Inflammatory macrophage treated with lipopolysaccharide for 1 hour (primary cell): ENCODE measurements at regions not wholly inside any gene's neighbourhood (a gene's known extent, or its start where the extent isn't known, plus 50 kb on each side); places are given as distances from the start of the nearest gene placed in this dataset.
A peak's percentile ranks its signal among the peaks of the same experiment; 100 is the strongest.
"Not testable (repeated sequence)": the region's sequence is repeated elsewhere in the genome, so short reads cannot be mapped to it uniquely, and the experiment has no call there.

Experiments used
- DNase-seq, 2 donors: peaks; one replicate each; pipeline ENCODE4 v3.0.0-alpha.2; 2020 to 2022

DNA sequence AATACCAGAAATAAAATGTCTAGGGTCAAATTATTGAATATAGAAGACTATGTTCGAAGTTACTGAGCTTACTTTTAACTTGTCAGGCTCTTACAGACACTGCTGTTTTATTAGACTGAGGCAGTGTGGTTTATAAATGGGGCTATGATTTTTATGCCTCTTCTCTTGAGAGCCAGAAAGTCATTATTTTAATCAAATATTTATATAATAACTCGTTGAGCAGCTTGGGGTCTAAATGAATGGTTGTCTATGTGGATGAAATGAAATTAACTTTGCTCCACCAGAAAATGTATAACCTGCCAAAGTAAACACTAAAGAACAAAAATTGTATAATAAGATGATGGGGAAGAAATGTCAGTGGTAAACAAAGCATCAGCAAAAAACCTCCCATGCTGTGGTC is 175.6 kb upstream of the THSD7A start:
- no peak for DNase-seq

DNA sequence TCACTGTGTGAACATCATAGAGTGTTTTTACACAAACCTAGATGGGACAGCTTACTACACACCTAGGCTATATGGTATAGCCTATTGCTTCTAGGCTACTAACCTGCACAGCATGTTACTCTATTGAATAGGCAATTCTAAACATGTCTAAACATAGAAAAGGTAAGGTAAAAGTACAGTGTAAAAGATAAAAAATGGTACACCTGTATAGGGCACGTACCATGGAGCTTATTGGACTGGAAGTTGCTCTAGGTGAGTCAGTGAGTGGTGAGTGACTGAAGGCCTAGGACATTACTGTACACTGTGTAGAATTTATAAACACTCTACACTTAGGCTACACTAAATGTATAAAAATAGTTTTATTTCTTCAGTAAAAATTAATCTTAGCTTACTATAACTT is 182.0 kb upstream of the THSD7A start:
- DNase-seq, result no peak

- no peak for DNase-seq
Observed at GRCh38 chr7:12016439-12016838, 184.4 kb upstream of the THSD7A start.

DNA sequence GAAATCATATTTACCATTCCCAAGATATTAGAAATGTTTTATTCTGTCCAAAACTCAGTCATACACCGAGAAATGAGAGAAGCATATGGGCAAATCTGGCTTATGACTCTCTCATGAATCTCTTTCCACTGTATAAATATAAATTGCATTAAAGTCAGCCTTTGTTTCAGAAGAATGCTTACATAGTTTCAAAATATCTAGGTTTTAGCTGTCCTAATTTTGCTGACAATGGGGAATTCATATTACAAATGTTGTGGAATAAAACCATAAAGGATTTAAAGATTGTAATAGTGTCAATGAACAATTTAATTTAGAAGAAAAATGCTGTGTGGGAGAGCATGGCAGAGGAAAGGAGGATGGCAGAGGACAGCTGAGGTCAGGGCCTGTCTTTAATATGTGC is 185.0 kb upstream of the THSD7A start:
- no peak for DNase-seq

DNA sequence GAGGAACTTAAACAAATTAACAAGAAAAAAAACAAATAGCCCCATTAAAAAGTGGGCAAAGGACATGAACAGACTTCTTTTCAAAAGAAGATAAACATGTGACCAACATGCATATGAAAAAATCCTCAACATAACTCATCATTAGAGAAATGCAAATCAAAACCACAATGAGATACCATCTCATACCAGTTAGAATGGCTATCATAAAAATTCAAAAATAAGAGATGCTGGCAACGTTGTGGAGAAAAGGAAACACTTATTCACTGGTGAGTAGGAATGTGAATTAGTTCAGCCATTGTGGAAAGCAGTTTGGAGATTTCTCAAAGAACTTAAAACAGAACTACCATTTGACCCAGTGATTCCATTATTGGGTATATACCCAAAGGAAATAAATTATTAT is 189.1 kb upstream of the TMEM106B start:
- DNase-seq, result not testable (repeated sequence)

DNA sequence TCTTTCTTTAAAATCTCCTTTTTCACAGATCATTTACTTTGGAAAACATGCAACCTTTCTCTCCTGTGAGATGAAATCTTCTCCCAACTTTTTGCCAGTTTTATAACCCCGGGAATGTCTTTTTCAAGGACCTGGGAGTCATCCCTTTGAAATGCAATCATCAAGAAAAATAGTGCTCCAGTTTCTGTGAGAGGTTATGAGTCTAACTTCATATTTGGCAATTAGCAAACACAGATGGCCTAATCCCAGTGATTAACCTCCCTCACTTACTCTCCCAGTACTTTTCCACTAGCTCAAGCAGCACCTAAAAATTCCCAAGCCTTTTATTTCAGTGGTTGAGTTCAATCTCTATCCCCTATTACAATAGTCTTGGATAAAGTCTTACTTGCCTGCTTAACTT is 185.8 kb upstream of the TMEM106B start:
- DNase-seq, result no peak

DNA sequence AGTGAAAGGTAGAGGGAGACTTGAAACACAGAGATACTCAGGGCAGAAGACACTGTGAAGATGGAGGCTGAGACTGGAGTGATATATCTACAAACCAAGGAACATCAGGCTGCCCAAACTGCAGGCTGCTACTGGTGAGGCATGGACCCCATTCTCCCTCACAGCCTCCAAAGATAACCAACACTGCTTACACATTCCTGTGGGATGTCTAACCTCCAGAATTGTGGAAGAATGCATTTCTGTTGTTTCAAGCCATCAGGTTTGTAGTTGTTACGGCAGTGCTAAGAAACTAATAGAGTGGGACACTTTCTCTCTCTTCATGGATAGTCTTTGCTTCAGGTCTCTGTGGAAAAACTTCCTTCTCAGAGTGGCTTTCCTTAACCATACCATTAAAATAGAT is 182.6 kb upstream of the TMEM106B start:
- DNase-seq, result no peak

DNA sequence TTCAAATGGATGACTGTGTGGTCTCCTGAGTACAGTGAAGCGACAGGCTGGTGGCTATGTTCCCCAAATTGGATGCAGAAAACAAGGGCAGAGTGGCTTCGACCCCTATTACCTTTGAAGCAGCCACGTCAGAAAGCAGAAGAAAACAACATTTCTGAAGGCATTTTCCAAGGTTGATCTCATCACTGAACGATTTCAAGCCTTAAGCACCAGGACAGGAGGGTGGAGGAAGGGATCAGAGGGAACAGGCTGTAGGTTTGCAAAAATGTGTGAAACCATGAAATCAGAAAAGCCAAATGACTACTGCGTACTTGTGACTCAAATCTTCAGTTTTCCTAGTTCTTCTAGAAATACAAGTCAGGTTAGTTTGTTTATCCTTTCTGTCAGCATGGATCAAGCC is 181.0 kb upstream of the TMEM106B start:
- DNase-seq, result no peak

DNA sequence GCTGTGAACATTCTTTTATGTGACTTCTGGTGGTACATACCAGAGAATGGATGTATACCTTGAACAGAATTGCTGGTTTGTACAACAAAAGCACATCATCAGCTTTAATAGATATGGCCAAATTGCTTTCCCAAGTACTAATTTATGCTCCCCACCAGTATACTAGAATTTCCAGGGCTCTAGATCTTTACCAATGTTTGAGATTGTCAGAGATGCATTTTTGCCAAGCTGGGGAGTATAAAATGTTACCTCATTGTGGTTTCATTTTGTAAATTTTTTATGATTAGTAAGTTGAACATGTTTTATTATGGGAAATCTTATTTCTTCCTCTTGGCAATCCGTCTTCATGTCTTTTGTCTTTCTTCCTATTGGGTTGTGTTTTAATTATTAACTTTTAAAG is 179.9 kb upstream of the TMEM106B start:
- no peak for DNase-seq

DNA sequence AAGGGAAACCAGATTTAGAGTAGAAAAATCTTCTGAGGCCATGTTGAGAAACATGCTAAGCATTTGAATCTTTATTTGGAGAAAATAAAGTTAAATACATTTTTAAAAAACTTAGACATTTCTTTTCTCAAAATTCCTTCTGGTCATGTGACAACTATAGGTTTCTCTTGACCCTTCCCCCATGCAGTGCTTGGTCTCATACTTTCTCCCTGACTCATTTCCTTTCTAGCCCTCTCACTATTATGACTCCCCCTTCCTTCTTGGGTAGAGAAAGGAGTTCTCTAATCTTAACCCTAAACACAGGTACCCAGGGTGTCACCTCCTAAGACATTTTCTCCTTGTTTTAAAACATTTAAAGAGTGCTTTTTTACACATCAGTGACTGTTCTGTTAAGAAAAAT is 179.5 kb upstream of the TMEM106B start:
- no peak for DNase-seq

DNA sequence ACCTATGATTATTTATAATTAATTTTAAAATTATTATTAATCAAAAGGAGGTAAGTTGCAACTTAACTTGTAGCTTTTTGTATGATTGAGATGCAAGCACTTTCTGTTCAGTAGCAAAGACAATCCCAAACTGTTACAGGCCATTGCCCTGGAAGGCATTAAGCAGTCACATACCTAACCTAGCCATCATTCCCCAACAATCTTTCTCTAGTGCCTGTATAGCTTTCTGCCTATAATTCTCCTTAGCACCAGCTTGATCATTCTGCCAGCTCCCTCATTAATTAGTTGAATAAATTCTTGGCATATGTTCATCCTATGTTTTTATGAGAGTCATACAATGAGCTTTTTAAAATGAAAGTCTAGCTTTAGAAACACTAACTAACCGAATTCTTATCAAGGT is 178.9 kb upstream of the TMEM106B start:
- no peak for DNase-seq

GRCh38 chr7:12043457-12043856 is 167.6 kb upstream of the TMEM106B start:
- not testable (repeated sequence) for DNase-seq

DNA sequence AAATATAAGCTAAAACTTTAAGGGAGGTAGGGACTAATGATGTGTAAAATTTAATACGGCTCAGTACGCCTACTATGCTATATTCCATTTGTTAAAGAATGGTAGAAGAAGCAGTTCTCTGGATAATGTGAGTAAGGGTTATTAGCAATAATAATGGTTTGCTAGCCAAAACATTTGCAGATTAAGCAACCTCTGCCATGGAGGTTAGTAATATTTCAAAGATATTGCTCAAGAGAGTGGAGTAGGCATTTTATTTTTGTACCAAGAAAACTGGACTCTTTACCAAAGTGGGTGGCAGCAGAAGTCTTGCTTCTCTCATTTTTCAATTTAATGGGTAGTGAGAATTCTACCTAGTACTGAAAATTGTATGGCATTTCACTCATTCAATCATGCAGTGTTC is 158.9 kb upstream of the TMEM106B start:
- DNase-seq, result peak in 1 of 2 donors; percentile 2

DNA sequence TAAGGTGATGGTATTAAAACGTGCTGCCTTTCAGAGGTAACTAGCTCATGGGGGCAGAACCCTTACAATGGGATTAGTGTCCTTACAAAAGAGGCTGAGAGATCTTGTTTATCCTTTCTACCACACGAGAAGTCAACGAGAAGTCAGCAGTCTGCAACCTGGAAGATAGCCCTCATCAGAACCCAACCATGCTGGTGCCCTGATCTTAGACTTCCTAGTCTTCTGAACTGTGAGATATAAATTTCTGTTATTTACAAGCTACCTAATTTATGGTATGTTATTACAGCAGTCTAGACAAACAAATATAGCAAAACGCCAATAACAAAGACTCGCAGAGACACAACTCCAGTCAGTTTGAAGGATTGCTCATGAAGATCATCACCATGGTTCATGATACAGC is 157.5 kb upstream of the TMEM106B start:
- DNase-seq, result no peak

DNA sequence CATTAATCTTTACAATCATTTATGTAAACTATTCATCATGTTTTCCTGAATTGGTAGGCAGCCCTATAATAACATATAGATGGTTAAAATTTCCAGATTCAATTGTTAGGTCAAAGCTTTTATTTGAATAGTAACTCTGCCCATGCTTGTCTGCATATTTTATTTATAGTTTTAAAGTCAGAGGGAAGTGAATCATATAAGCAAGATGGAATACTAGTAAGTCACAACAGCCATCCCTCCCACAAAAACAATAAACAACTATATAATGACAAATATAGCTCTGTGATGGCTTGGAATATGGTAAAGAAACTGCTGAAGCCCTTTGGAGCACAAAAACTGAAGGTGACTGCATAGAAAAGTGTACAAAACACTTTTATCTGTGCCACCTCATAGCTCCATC is 156.3 kb upstream of the TMEM106B start:
- no peak for DNase-seq

- no peak for DNase-seq
Observed at GRCh38 chr7:12056381-12056780, 154.7 kb upstream of the TMEM106B start.

GRCh38 chr7:12056977-12057376 is 154.1 kb upstream of the TMEM106B start:
- no peak for DNase-seq

DNA sequence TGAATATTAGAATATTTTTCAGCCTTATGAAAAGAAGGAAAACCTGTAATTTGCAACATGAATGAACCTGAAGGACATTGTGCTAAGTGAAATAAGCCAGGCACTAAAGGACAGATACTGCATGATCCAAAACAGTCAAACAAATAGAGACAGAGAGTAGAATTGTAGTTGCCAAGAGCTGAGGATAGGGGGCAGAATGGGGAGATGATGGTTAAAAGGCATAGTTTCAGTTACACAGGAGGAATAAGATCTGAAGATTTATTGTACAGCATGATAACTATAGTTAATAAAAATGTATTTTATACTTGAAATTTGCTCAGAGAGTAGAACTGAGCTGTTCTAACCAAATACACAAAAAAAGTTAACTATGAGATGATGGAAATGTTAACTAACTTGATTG is 149.0 kb upstream of the TMEM106B start:
- DNase-seq, result peak in 1 of 2 donors; percentile 5

DNA sequence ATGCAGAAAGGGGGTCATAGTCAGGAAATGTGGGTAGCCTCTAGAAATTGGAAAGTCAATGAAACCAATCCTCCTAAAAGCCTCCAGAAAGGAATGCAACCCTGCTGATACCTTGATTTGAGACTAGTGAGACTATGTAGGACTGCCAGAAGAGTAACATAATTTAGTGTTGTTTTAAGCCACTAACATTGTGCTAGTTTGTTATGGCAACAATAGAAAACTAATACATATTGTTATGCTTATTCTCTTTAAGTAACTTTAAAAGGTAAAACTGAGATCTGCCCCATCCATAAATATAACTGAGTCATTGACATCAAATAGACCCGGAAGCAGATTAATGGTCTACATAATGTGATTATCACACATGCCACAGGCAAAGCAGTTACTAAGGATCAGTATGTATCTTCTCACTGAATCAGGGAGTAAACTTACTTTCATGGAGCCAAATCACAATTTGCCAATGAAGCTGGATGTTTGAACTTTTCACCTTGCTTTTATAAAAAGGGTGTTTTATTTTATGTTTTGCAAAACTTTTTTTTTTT is 146.4 kb upstream of the TMEM106B start:
- no peak for DNase-seq

GRCh38 chr7:12066004-12066403 is 145.1 kb upstream of the TMEM106B start:
- no peak for DNase-seq

GRCh38 chr7:12066521-12066920 is 144.6 kb upstream of the TMEM106B start:
- peak; percentile 38 to 58 for DNase-seq

DNA sequence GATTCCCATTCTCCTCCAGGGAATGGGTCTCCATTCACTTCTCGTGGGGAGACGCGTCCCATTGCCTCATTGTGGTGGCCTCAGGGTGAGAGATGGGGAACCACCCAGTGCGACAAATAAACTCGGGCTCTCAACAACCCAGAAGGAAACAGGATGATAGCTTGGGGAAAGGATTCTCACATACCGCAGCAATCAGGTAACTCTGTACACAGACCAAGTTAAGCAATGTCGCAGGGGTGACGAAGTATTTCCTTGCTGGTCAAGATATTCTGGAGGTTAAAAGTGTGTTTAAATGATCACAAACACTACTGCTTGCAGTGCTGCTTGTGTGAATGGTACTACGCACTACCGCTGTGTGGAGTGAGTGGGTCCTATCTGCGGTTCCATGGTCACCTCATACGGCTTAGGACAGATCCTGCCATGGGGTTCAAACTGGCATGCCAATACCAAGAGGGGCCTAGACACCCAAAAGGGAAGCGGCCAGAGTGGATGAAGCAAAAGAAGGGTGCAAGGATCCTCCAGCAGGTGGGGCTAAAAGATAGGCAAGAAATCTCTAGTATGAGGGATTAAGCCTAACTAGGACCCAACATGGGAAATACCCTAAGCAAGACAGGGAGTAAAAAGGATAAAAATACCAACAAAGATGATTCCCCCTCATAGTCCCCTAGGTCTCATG is 143.8 kb upstream of the TMEM106B start:
- DNase-seq, result peak; percentile 18 to 67

- DNase-seq, result no peak
Observed at GRCh38 chr7:12069757-12070156, 141.3 kb upstream of the TMEM106B start.

- DNase-seq, result no peak
Observed at GRCh38 chr7:12074889-12075288, 136.2 kb upstream of the TMEM106B start.

GRCh38 chr7:12080006-12080405 is 131.1 kb upstream of the TMEM106B start:
- no peak for DNase-seq
